Testis (tissue), 2 donors: ENCODE measurements at regions not wholly inside any gene's neighbourhood (a gene's known extent, or its start where the extent isn't known, plus 50 kb on each side); places are given as distances from the start of the nearest gene placed in this dataset.

Source experiments
- DNase-seq: peaks from one replicate; pipeline ENCODE4 v3.0.0-alpha.2; 2019
- H3K27ac ChIP-seq, 2 donors: fragments of 200-600 bp; sonication (generic); one replicate each; pipeline ENCODE4 v1.5.1; 2019
- H3K27me3 ChIP-seq: fragments of 200-600 bp; sonication (generic); one replicate; pipeline ENCODE4 v1.5.1; 2019
- H3K36me3 ChIP-seq: fragments of 200-600 bp; sonication (generic); one replicate; pipeline ENCODE4 v1.5.1; 2017; ENCODE audit warnings: low read depth; ENCODE audit errors: missing control alignments
- H3K4me1 ChIP-seq: fragments of 200-600 bp; sonication (generic); one replicate; pipeline ENCODE4 v1.5.1; 2019
- H3K4me3 ChIP-seq, 2 donors: fragments of 200-600 bp; sonication (generic); one replicate each; pipeline ENCODE4 v1.5.1; 2017 to 2019
- H3K9me3 ChIP-seq: fragments of 200-600 bp; sonication (generic); one replicate; pipeline ENCODE4 v1.5.1; 2017
- POLR2A ChIP-seq: fragments of 450-650 bp; IDR thresholded peaks from one replicate; pipeline ENCODE4 v1.6.1; 2017; ENCODE audit warnings: antibody characterized with exemption, mild to moderate bottlenecking, moderate library complexity
- WGBS, 2 donors: methylation state at CpG; one replicate each; pipeline ENCODE4 v1.1.5; 2018; 5-methylcytosine and 5-hydroxymethylcytosine counted together
- intact Hi-C: fragments of 100-400 bp; cut with DNase I; formaldehyde crosslinking; loops from one replicate; pipeline ENCODE4 v1.15.1; 2023; ENCODE audit warnings: low total_unique reads
- TF ChIP-seq, protein P1 (sequence below), 3 experiments: fragments of 450-650 bp in 2 of 3; fragments of 200-600 bp in 1 of 3; sonication (generic) in 1 of 3; IDR thresholded peaks; one replicate each; pipeline ENCODE4 v1.5.1; 2016 to 2019; ENCODE audit warnings: antibody characterized with exemption in 3 of 3, mild to moderate bottlenecking in 2 of 3, moderate library complexity in 1 of 3

DNA sequence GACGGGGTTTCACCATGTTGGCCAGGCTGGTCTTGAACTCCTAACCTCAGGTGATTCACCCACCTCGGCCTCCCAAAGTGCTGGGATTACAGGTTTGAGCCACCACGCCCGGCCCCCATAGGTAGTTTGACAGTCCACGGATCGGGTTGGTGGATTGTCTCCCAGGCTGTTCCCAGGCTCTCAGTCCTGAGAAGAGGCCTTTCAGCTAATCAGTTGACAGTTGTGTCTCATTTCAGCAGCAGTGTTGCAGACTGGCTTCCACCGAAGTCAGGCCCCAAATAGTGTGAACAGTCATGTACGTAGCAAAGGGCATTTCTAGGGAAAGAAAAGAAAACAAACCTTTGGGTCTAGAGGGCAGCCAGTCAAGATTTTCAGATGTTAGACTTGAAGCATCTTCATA, 102.4 kb upstream of the TLR3 start:
- H3K27me3 ChIP-seq, result no peaks in the 10 kb centered on the region
- no peaks in the 10 kb centered on the region for H3K9me3 ChIP-seq
- no peak for DNase-seq
- no peak for TF ChIP-seq POLR2A
- TF ChIP-seq, protein P1, sequence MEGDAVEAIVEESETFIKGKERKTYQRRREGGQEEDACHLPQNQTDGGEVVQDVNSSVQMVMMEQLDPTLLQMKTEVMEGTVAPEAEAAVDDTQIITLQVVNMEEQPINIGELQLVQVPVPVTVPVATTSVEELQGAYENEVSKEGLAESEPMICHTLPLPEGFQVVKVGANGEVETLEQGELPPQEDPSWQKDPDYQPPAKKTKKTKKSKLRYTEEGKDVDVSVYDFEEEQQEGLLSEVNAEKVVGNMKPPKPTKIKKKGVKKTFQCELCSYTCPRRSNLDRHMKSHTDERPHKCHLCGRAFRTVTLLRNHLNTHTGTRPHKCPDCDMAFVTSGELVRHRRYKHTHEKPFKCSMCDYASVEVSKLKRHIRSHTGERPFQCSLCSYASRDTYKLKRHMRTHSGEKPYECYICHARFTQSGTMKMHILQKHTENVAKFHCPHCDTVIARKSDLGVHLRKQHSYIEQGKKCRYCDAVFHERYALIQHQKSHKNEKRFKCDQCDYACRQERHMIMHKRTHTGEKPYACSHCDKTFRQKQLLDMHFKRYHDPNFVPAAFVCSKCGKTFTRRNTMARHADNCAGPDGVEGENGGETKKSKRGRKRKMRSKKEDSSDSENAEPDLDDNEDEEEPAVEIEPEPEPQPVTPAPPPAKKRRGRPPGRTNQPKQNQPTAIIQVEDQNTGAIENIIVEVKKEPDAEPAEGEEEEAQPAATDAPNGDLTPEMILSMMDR (IDR thresholded peaks at IDR 0.05), result no peak
- H3K36me3 ChIP-seq, result no peaks in the 10 kb centered on the region
- no peaks in the 10 kb centered on the region for H3K4me1 ChIP-seq
- H3K4me3 ChIP-seq, result no peak overlapping the region
- intact Hi-C loops, result no loop called here
- no peak overlapping the region for H3K27ac ChIP-seq
- 89 to 94% methylated on average over 8 of the region's 8 CpGs for WGBS, 2 donors

DNA sequence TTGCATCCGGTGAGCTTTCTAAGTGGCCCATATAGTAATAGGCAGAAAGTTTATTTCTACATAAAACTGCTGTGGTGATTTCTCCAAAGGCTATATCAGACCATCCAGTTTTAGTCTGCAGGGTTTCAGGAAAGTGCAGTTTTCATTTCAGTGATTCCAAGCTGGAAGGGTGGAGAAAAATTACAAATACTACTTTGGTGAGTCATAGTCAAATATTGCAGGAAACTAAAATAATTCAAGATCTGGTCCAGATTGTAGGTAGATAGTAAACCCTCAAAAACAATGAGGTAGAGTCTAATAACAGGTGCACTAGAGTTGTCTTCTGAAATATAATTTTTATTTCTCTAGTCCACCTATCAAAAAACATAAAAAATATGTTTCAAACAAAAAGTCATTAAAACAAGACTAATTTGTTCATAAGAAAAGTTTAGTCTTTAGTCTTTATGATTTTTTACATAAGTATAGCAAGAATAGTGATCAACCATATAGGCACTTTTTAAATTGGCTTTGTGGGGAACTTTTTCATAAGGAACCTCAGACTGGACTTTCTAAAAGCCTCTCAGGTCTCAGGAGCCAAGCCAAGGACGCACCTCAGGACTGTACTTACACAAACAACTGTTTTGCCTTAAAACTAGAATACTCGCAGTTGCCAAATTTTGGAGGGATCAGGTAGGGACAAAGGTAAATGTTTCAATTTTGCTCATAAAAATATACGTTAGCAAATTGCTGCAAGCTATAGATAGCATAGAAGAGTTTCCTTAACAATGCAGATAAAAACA, 101.8 kb upstream of the TLR3 start:
- 83 to 92% methylated on average over 4 of the region's 4 CpGs for WGBS, 2 donors

DNA sequence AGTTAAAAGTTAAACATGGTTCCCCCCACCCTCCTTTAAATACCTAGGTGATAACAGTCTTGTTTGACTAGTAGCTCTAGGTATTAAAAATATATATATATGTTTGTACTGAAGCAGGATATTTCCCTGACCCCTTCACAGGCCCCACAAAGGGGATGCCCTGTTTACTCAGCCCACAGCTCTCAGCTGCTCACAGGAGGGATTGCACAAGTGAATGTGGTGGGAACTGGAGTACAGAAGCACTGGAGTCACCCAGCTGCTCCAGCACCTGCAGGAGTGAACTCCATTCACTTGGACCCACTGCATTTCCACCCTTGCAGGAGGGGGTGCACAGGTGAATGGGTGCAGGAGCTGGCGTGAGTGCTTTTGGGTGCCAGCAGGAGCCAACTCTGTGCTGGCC, 99.3 kb upstream of the TLR3 start:
- no peak overlapping the region for H3K4me3 ChIP-seq
- H3K4me1 ChIP-seq, result no peaks in the 10 kb centered on the region
- no peak overlapping the region for H3K27ac ChIP-seq
- no peaks in the 10 kb centered on the region for H3K27me3 ChIP-seq
- TF ChIP-seq POLR2A, result no peak
- TF ChIP-seq, protein P1 (IDR thresholded peaks at IDR 0.05), result no peak
- DNase-seq, result no peak
- no peaks in the 10 kb centered on the region for H3K36me3 ChIP-seq
- intact Hi-C loops, result no loop called here
- no peaks in the 10 kb centered on the region for H3K9me3 ChIP-seq
- 91% methylated on average over 1 of the region's 1 CpG; no CpG with 5 or more reads in 1 of the 2 donors for WGBS, 2 donors

More for the DNA sequence above, 101.8 kb upstream of the TLR3 start:
- intact Hi-C loops, result no loop called here
- H3K4me1 ChIP-seq, result no peaks in the 10 kb centered on the region
- H3K4me3 ChIP-seq, result no peak overlapping the region
- H3K9me3 ChIP-seq, result no peaks in the 10 kb centered on the region
- no peak overlapping the region for H3K27ac ChIP-seq
- no peaks in the 10 kb centered on the region for H3K27me3 ChIP-seq
- DNase-seq, result no peak
- H3K36me3 ChIP-seq, result no peaks in the 10 kb centered on the region
- no peak for TF ChIP-seq POLR2A
- TF ChIP-seq, protein P1 (IDR thresholded peaks at IDR 0.05), result no peak

DNA sequence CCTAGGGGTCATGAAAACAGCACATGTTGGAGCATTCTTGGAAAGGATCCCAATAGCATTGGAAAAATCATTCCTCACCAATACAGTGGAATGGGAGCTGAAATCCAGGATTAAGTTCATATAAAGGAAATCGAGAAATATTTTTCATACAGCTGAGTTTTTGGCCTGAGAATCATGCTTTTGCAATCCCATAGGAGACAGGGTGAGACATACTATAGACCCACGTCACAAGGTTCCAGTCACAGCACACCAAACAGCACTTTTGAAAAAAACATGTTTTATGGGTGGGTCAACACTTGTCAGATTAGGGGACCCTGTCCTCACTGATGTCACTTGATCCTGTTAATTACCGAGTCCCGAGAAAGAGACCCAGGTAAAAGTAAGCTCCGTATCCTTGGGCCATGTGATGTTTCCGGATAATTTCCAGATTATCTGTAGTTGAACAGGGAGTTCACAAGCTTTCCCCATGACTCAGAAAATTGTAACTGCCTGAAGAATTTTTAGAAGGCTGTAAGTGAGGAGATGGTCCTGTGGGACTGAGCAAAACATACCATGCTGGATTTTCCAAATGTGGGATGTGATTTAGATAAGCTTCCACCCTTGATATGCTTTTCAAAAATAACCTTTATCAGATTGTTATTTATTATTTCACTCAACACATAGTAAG, 80.9 kb upstream of the TLR3 start:
- intact Hi-C loops, result no loop called here
- H3K4me3 ChIP-seq, result peak overlapping the region in 1 of 2 donors; percentile 29
- no peaks in the 10 kb centered on the region for H3K27me3 ChIP-seq
- 64 to 70% methylated on average over 6 of the region's 6 CpGs for WGBS, 2 donors
- no peaks in the 10 kb centered on the region for H3K9me3 ChIP-seq
- no peak for DNase-seq
- no peak overlapping the region for H3K27ac ChIP-seq
- no peaks in the 10 kb centered on the region for H3K36me3 ChIP-seq
- no peaks in the 10 kb centered on the region for H3K4me1 ChIP-seq
- no peak for TF ChIP-seq POLR2A
- TF ChIP-seq, protein P1 (IDR thresholded peaks at IDR 0.05), result no peak
